IMR-90 (cell line): ENCODE measurements at regions not wholly inside any gene's neighbourhood (a gene's known extent, or its start where the extent isn't known, plus 50 kb on each side); places are given as distances from the start of the nearest gene placed in this dataset.
A peak's percentile ranks its signal among the peaks of the same experiment; 100 is the strongest.

Experiments used
- ATAC-seq: fragments of 200-7000 bp; cut with Tn5 transposase; 2 replicates; pipeline ENCODE4 v1.9.1; 2020; ENCODE audit warnings: low read depth, mild to moderate bottlenecking, moderate library complexity
- BruUV-seq: library from RNA; stranded (reverse); fragments of 400-500 nt; replicated peaks from 2 replicates; lab custom pipeline; 2021; lab: Mats Ljungman, UMichigan
- CTCF ChIA-PET: fragments of 300-600 bp; formaldehyde crosslinking; extraction: SDS; loops from one replicate; lab custom pipeline; 2021; ENCODE audit warnings: antibody characterized with exemption; lab: Yijun Ruan, JAX
- POLR2A ChIA-PET: fragments of 300-600 bp; sonication (Branson Sonifier 250); formaldehyde crosslinking; loops from one replicate; lab custom pipeline; 2022; ENCODE audit warnings: antibody characterized with exemption; ENCODE audit not compliant: unreplicated experiment; lab: Charles Lee
- DNase-seq: peaks from one replicate; pipeline ENCODE4 v3.0.0; 2013
- H2AFZ ChIP-seq: replicated peaks from 2 replicates; pipeline ENCODE3; 2013; ENCODE audit warnings: low read length, mild to moderate bottlenecking; ENCODE audit not compliant: poor library complexity
- H2AK5ac ChIP-seq: 2 replicates; pipeline ENCODE4 v1.6.1; 2013; ENCODE audit warnings: low read depth, low read length, inconsistent platforms
- H2AK9ac ChIP-seq: replicated peaks from 2 replicates; pipeline ENCODE3; 2013; ENCODE audit warnings: mild to moderate bottlenecking, low read depth, low read length, moderate library complexity; ENCODE audit not compliant: poor library complexity
- H2BK120ac ChIP-seq: 2 replicates; pipeline ENCODE4 v1.6.1; 2013; ENCODE audit warnings: low read depth, low read length, inconsistent platforms
- H2BK15ac ChIP-seq: 3 replicates; pipeline ENCODE4 v1.6.1; 2013; ENCODE audit warnings: low read depth, low read length, inconsistent platforms
- H2BK20ac ChIP-seq: 2 replicates; pipeline ENCODE4 v1.6.1; 2013; ENCODE audit warnings: low read depth, mild to moderate bottlenecking, inconsistent platforms, low read length, moderate library complexity
- H2BK5ac ChIP-seq: 2 replicates; pipeline ENCODE4 v1.6.1; 2013; ENCODE audit warnings: mild to moderate bottlenecking, low read depth, low read length, inconsistent platforms; ENCODE audit not compliant: poor library complexity, severe bottlenecking
- H3K14ac ChIP-seq: replicated peaks from 2 replicates; pipeline ENCODE4 v1.6.1; 2013; ENCODE audit warnings: low read depth, low read length, inconsistent platforms
- H3K18ac ChIP-seq: 2 replicates; pipeline ENCODE4 v1.6.1; 2013; ENCODE audit warnings: low read depth, low read length, control low read depth
- H3K23ac ChIP-seq: 2 replicates; pipeline ENCODE4 v1.6.1; 2013; ENCODE audit warnings: low read depth, low read length, inconsistent platforms
- H3K27ac ChIP-seq: 2 replicates; pipeline ENCODE4 v1.5.1; 2013; ENCODE audit warnings: mild to moderate bottlenecking, control low read depth, low read length; ENCODE audit not compliant: insufficient read depth
- H3K27me3 ChIP-seq: 2 replicates; pipeline ENCODE4 v1.6.1; 2013; ENCODE audit warnings: low read length; ENCODE audit not compliant: control insufficient read depth, insufficient read depth
- H3K36me3 ChIP-seq: 2 replicates; pipeline ENCODE4 v1.6.1; 2013; ENCODE audit warnings: low read length, mixed read lengths; ENCODE audit not compliant: control insufficient read depth, insufficient read depth
- H3K4ac ChIP-seq: 2 replicates; pipeline ENCODE4 v1.6.1; 2013; ENCODE audit warnings: low read depth, low read length, inconsistent platforms
- H3K4me1 ChIP-seq: 2 replicates; pipeline ENCODE4 v1.6.1; 2013; ENCODE audit warnings: low read length, mixed read lengths; ENCODE audit not compliant: control insufficient read depth, insufficient read depth
- H3K4me2 ChIP-seq: 2 replicates; pipeline ENCODE4 v1.6.1; 2013; ENCODE audit warnings: low read depth, mild to moderate bottlenecking, control low read depth, low read length, moderate library complexity
- H3K4me3 ChIP-seq: 2 replicates; pipeline ENCODE4 v1.5.1; 2013; ENCODE audit warnings: low read depth, mild to moderate bottlenecking, control low read depth, low read length, moderate library complexity; ENCODE audit not compliant: insufficient read depth
- H3K56ac ChIP-seq: 2 replicates; pipeline ENCODE4 v1.6.1; 2013; ENCODE audit warnings: low read length, inconsistent platforms; ENCODE audit not compliant: insufficient read depth; ENCODE audit errors: extremely low read depth
- H3K79me1 ChIP-seq, 2 experiments: 2 replicates each; pipeline ENCODE4 v1.6.1; 2013; ENCODE audit warnings: low read length in 2 of 2, inconsistent platforms in 1 of 2, low read depth in 1 of 2
- H3K9ac ChIP-seq: 2 replicates; pipeline ENCODE4 v1.6.1; 2013; ENCODE audit warnings: low read depth, low read length, control low read depth
- H3K9me1 ChIP-seq: 2 replicates; pipeline ENCODE4 v1.6.1; 2013; ENCODE audit warnings: low read length, inconsistent platforms; ENCODE audit not compliant: insufficient read depth
- H3K9me3 ChIP-seq: 2 replicates; pipeline ENCODE4 v1.6.1; 2013; ENCODE audit warnings: low read length; ENCODE audit not compliant: control insufficient read depth, insufficient read depth
- H4K20me1 ChIP-seq: 2 replicates; pipeline ENCODE4 v1.6.1; 2013; ENCODE audit warnings: low read length, inconsistent platforms; ENCODE audit not compliant: insufficient read depth
- H4K5ac ChIP-seq: 2 replicates; pipeline ENCODE4 v1.6.1; 2013; ENCODE audit warnings: mild to moderate bottlenecking, low read depth, low read length, control low read depth
- H4K8ac ChIP-seq, 2 experiments: 2 replicates each; pipeline ENCODE4 v1.6.1; 2013; ENCODE audit warnings: low read depth in 2 of 2, low read length in 2 of 2, control low read depth in 1 of 2, inconsistent platforms in 1 of 2
- H4K91ac ChIP-seq: 2 replicates; pipeline ENCODE4 v1.6.1; 2013; ENCODE audit warnings: low read depth, low read length, inconsistent platforms; ENCODE audit not compliant: insufficient read depth
- CEBPB ChIP-seq: IDR thresholded peaks from 2 replicates; pipeline ENCODE4 v1.6.1; 2012; ENCODE audit warnings: low read depth, low read length, improper control_type of control experiment
- CHD1 ChIP-seq: IDR thresholded peaks from 2 replicates; pipeline ENCODE4 v1.6.1; 2012; ENCODE audit warnings: low read depth, low read length, improper control_type of control experiment
- CTCF ChIP-seq: conservative IDR thresholded peaks from 2 replicates; pipeline ENCODE4 v1.5.1; 2012; ENCODE audit warnings: mild to moderate bottlenecking, low read depth, low read length, improper control_type of control experiment
- FOS ChIP-seq: fragments of 150-350 bp; IDR thresholded peaks from 2 replicates; pipeline ENCODE4 v1.6.1; 2016; ENCODE audit warnings: low read depth, low read length
- MAZ ChIP-seq: IDR thresholded peaks from 2 replicates; pipeline ENCODE4 v1.6.1; 2012; ENCODE audit warnings: low read depth, mild to moderate bottlenecking, low read length, improper control_type of control experiment, moderate library complexity, borderline replicate concordance
- MXI1 ChIP-seq: IDR thresholded peaks from 2 replicates; pipeline ENCODE4 v1.6.1; 2012; ENCODE audit warnings: low read depth, mild to moderate bottlenecking, low read length, moderate library complexity, borderline replicate concordance
- NFE2L2 ChIP-seq: fragments of 150-350 bp; IDR thresholded peaks from 2 replicates; pipeline ENCODE4 v1.6.1; 2016; ENCODE audit warnings: low read depth, mild to moderate bottlenecking, low read length
- POLR2A ChIP-seq: IDR thresholded peaks from 2 replicates; pipeline ENCODE4 v1.6.1; 2012; ENCODE audit warnings: mild to moderate bottlenecking, low read depth, low read length
- RCOR1 ChIP-seq: IDR thresholded peaks from 2 replicates; pipeline ENCODE4 v1.6.1; 2012; ENCODE audit warnings: mild to moderate bottlenecking, low read length, improper control_type of control experiment; ENCODE audit not compliant: insufficient replicate concordance
- RFX5 ChIP-seq: IDR thresholded peaks from 2 replicates; pipeline ENCODE4 v1.8.0; 2012; ENCODE audit warnings: low read depth, mild to moderate bottlenecking, low read length, moderate library complexity
- USF2 ChIP-seq: fragments of 150-350 bp; IDR thresholded peaks from 2 replicates; pipeline ENCODE4 v1.6.1; 2017; ENCODE audit warnings: mild to moderate bottlenecking, antibody characterized with exemption, low read length, low read depth
- WGBS, 2 experiments: methylation state at CpG; one replicate each; pipeline versions ENCODE4 v1.1.5 to v1.1.7; 2013; ENCODE audit warnings: missing lambda C conversion rate in 2 of 2; ENCODE audit not compliant: insufficient read length in 1 of 2; ENCODE audit errors: extremely low coverage in 2 of 2; 5-methylcytosine and 5-hydroxymethylcytosine counted together
- dilution Hi-C: fragments of 300-500 bp; cut with HindIII; formaldehyde crosslinking; loops from one replicate; pipeline ENCODE4 v1.14.3; 2018; ENCODE audit warnings: low sequenced_read_pairs; ENCODE audit not compliant: unreplicated experiment
- in situ Hi-C: fragments of 300-500 bp; cut with MboI; formaldehyde crosslinking; loops from 3 replicates; pipeline ENCODE4 v1.14.3; 2019; ENCODE audit warnings: low sequenced_read_pairs, inconsistent platforms, mixed read lengths
- intact Hi-C: fragments of 100-400 bp; cut with micrococcal nuclease; formaldehyde crosslinking; loops from 2 replicates; pipeline ENCODE4 v1.10.0; 2022
- TF ChIP-seq, protein P1 (sequence below): fragments of 150-350 bp; IDR thresholded peaks from 2 replicates; pipeline ENCODE4 v1.6.1; 2016; ENCODE audit warnings: low read depth, mild to moderate bottlenecking, low read length, moderate library complexity, borderline replicate concordance

GRCh38 chr6:169323221-169323620, 69.6 kb upstream of the THBS2 start:
- dilution Hi-C loops, result no loop called here

More at GRCh38 chr6:169323221-169323620, 69.6 kb upstream of the THBS2 start:
- in situ Hi-C loops, result no loop called here
- Histone ChIP-seq H3K4me3 (no peak overlapping the region), H3K9ac (no peak overlapping the region), H3K36me3 (no peaks in the 10 kb centered on the region), H4K20me1 (no peaks in the 10 kb centered on the region), H3K14ac (no peak overlapping the region), H2AK5ac (no peak overlapping the region), H3K4me2 (no peak overlapping the region), H3K9me1 (no peaks in the 10 kb centered on the region), H2AK9ac (no peak overlapping the region), H2BK120ac (no peak overlapping the region), H4K91ac (no peak overlapping the region), H3K56ac (no peak overlapping the region), H2AFZ (peak overlapping the region; percentile 9), H3K4ac (no peak overlapping the region), H3K23ac (no peak overlapping the region), H2BK20ac (no peak overlapping the region), H3K27ac (no peak overlapping the region), H2BK15ac (no peak overlapping the region), H3K9me3 (no peaks in the 10 kb centered on the region), H3K4me1 (peaks cover 2% of the 10 kb centered on the region; the same call in 1 of the 2 replicates), H4K8ac (no peak overlapping the region), H3K79me1 (no peaks in the 10 kb centered on the region), H3K18ac (no peak overlapping the region), H4K5ac (no peak overlapping the region), H2BK5ac (no peak overlapping the region), H3K27me3 (no peaks in the 10 kb centered on the region)
- CTCF ChIA-PET, result no interaction called here
- POLR2A ChIA-PET, result no interaction called here
- 89% methylated on average over 2 of the region's 5 CpGs; no CpG with 5 or more reads in 1 of the 2 experiments for WGBS, 2 experiments
- no peak for ATAC-seq
- intact Hi-C loops, result no loop called here
- TF ChIP-seq MXI1 (no peak), RFX5 (no peak), USF2 (no peak), POLR2A (no peak), RCOR1 (no peak), NFE2L2 (no peak), CHD1 (no peak), CTCF (no peak), MAZ (no peak), CEBPB (no peak), FOS (no peak)
- TF ChIP-seq, protein P1, sequence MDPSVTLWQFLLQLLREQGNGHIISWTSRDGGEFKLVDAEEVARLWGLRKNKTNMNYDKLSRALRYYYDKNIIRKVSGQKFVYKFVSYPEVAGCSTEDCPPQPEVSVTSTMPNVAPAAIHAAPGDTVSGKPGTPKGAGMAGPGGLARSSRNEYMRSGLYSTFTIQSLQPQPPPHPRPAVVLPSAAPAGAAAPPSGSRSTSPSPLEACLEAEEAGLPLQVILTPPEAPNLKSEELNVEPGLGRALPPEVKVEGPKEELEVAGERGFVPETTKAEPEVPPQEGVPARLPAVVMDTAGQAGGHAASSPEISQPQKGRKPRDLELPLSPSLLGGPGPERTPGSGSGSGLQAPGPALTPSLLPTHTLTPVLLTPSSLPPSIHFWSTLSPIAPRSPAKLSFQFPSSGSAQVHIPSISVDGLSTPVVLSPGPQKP, result no peak
- no peak for DNase-seq
- BruUV-seq, result no TSS peak
